GM18858 (cell line): ENCODE measurements at regions not wholly inside any gene's neighbourhood (a gene's known extent, or its start where the extent isn't known, plus 50 kb on each side); places are given as distances from the start of the nearest gene placed in this dataset.

ENCODE experiments used
- ATAC-seq: cut with Tn5 transposase; IDR thresholded peaks from one replicate; pipeline ENCODE4 v1.9.1; 2021; ENCODE audit not compliant: unreplicated experiment

DNA sequence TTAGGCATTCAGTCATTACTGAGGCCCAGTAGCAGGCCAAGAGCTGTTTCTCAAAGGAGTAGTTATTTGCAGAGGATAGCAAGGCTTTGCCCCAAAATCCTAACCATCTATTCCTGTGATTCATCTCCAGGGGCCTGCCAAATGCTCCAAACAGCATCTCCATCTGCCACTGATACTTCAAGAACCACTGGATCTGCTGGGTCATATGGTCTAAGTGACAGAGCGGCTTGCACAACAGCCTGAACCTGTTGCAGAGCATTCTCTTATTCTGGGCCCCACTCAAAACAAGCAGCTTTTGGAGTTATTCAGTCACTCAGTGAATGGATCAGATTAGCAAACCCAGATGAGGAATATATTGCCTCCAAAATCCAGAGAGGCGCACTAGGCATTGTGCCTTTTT is 68.8 kb upstream of the ALDH1A3 start:
- no peak for ATAC-seq

DNA sequence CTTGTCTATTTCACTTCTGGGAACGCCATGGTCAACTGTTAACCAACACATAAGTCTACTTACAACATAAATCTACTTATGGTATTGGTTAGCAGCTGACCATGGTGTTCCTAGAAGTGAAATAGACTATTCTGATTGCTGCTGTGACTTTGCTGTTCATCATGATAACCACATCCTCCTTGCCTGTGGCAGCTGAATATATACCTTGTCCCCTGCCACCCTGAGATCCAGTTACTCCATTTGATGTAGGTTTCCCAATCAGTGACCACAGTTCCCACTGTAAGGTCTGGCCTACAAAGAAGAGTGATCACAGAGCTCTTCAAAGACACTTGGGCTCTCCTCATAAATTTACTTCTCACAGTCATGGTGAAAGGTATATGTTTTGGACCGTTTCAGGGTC is 66.8 kb upstream of the ALDH1A3 start:
- no peak for ATAC-seq

GRCh38 chr15:100818927-100819326 is 60.7 kb upstream of the ALDH1A3 start:
- no peak for ATAC-seq

GRCh38 chr15:100820528-100820927 is 59.1 kb upstream of the ALDH1A3 start:
- no peak for ATAC-seq

DNA sequence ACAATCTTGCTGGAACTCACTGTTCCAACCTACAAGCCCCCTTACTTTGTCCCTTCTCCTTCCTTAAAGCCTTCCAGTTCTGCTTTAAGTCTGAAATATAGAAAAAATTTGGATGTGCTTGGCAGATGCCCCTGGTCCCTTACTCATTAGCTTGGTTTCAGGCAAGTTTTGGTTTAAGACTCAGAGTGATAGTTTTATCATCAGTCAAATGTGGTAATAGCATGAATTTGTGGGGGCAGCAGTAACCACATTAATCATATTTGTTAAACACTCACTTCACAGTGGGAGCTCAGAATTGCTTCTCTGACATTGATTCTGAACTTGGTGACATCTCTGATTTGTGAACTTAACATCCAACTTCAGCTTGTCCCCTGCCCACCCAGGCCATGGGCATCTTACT is 58.3 kb upstream of the ALDH1A3 start:
- ATAC-seq: no peak

- ATAC-seq: no peak
Measured at GRCh38 chr15:100824211-100824610, 55.4 kb upstream of the ALDH1A3 start.

- ATAC-seq: no peak
Measured at GRCh38 chr15:100829457-100829856, 50.2 kb upstream of the ALDH1A3 start.
